Gastroesophageal sphincter (tissue), 3 donors: ENCODE measurements at regions not wholly inside any gene's neighbourhood (a gene's known extent, or its start where the extent isn't known, plus 50 kb on each side); places are given as distances from the start of the nearest gene placed in this dataset.

Experiments
- CTCF ChIP-seq, 4 experiments: fragments of 200-600 bp in 2 of 4; fragments of 450-650 bp in 2 of 4; sonication (generic) in 1 of 4; IDR thresholded peaks; one replicate each; pipeline ENCODE4 v1.5.1; 2017 to 2019; ENCODE audit warnings: antibody characterized with exemption in 4 of 4, mild to moderate bottlenecking in 2 of 4, moderate library complexity in 2 of 4
- EP300 ChIP-seq: sonication (generic); formaldehyde crosslinking; IDR thresholded peaks from one replicate; pipeline ENCODE4 v1.6.1; 2017; ENCODE audit warnings: antibody characterized with exemption, mild to moderate bottlenecking
- POLR2A ChIP-seq, 2 donors: fragments of 450-650 bp; IDR thresholded peaks; one replicate each; pipeline ENCODE4 v1.6.1; 2017; ENCODE audit warnings: antibody characterized with exemption in 2 of 2, mild to moderate bottlenecking in 2 of 2, moderate library complexity in 1 of 2

GRCh38 chr1:81519987-81520386 lies 280.7 kb upstream of the ADGRL2 start:
- no peak for TF ChIP-seq CTCF (IDR thresholded peaks at IDR 0.05)
- TF ChIP-seq POLR2A (IDR thresholded peaks at IDR 0.05) = no peak
- no peak for TF ChIP-seq EP300
